ENCODE measurements at regions not wholly inside any gene's neighbourhood (a gene's known extent, or its start where the extent isn't known, plus 50 kb on each side); places are given as distances from the start of the nearest gene placed in this dataset.

GRCh38 chr10:44435196-44435595, 50.3 kb upstream of the CXCL12 start:
- Mint-ChIP-seq H3K27ac (ENCODE audit: unreplicated experiment) (no peak overlapping the region), H3K36me3 (ENCODE audit: insufficient read depth, unreplicated experiment) (no peaks in the 10 kb centered on the region), H3K4me3 (ENCODE audit: low read depth, unreplicated experiment) (no peak overlapping the region), H3K4me1 (ENCODE audit: low read depth, unreplicated experiment) (no peaks in the 10 kb centered on the region), H3K27me3 (ENCODE audit: unreplicated experiment) (peaks cover 20% of the 10 kb centered on the region), H3K9me3 (ENCODE audit: low read depth, unreplicated experiment) (no peaks in the 10 kb centered on the region)
- BruUV-seq (replicated peaks), result no TSS peak
- intact Hi-C loops (cut with micrococcal nuclease; ENCODE audit: unreplicated experiment), result no loop called here
- TF ChIP-seq CTCF (IDR thresholded peaks at IDR 0.05; ENCODE audit: unreplicated experiment), result no peak
- CTCF ChIA-PET, result interaction anchor here (0.9 kb wide), 1 partner anchor 717 kb away, joined by 3 read pairs; no protein-coding TSS in a partner anchor
- DNase-seq, result no peak

GRCh38 chr10:44436240-44436639, 51.3 kb upstream of the CXCL12 start:
- H3K27ac Mint-ChIP-seq (ENCODE audit: unreplicated experiment), result no peak overlapping the region
- no peak for DNase-seq
- CTCF ChIA-PET, result no interaction called here
- TF ChIP-seq CTCF (IDR thresholded peaks at IDR 0.05; ENCODE audit: unreplicated experiment), result no peak
- H3K9me3 Mint-ChIP-seq (ENCODE audit: low read depth, unreplicated experiment), result peaks cover 2% of the 10 kb centered on the region
- H3K4me3 Mint-ChIP-seq (ENCODE audit: low read depth, unreplicated experiment), result no peak overlapping the region
- no peaks in the 10 kb centered on the region for H3K36me3 Mint-ChIP-seq (ENCODE audit: insufficient read depth, unreplicated experiment)
- H3K4me1 Mint-ChIP-seq (ENCODE audit: low read depth, unreplicated experiment), result no peaks in the 10 kb centered on the region
- H3K27me3 Mint-ChIP-seq (ENCODE audit: unreplicated experiment), result peaks cover 20% of the 10 kb centered on the region
- no TSS peak for BruUV-seq (replicated peaks)
- intact Hi-C loops (cut with micrococcal nuclease; ENCODE audit: unreplicated experiment), result no loop called here

GRCh38 chr10:44437840-44438511, 53.1 kb upstream of the CXCL12 start:
- TF ChIP-seq CTCF (IDR thresholded peaks at IDR 0.05; ENCODE audit: unreplicated experiment), result no peak
- H3K27ac Mint-ChIP-seq (ENCODE audit: unreplicated experiment), result no peak overlapping the region
- H3K4me1 Mint-ChIP-seq (ENCODE audit: low read depth, unreplicated experiment), result no peaks in the 10 kb centered on the region
- no peak overlapping the region for H3K4me3 Mint-ChIP-seq (ENCODE audit: low read depth, unreplicated experiment)
- peaks cover 4% of the 10 kb centered on the region for H3K9me3 Mint-ChIP-seq (ENCODE audit: low read depth, unreplicated experiment)
- no peak for DNase-seq
- H3K27me3 Mint-ChIP-seq (ENCODE audit: unreplicated experiment), result peaks cover 20% of the 10 kb centered on the region
- BruUV-seq (replicated peaks), result no TSS peak
- intact Hi-C loops (cut with micrococcal nuclease; ENCODE audit: unreplicated experiment), result no loop called here
- CTCF ChIA-PET, result no interaction called here
- H3K36me3 Mint-ChIP-seq (ENCODE audit: insufficient read depth, unreplicated experiment), result no peaks in the 10 kb centered on the region

GRCh38 chr10:44439239-44439957, 54.5 kb upstream of the CXCL12 start:
- Mint-ChIP-seq H3K4me3 (ENCODE audit: low read depth, unreplicated experiment) (no peak overlapping the region), H3K36me3 (ENCODE audit: insufficient read depth, unreplicated experiment) (no peaks in the 10 kb centered on the region), H3K27ac (ENCODE audit: unreplicated experiment) (no peak overlapping the region), H3K27me3 (ENCODE audit: unreplicated experiment) (peaks cover 20% of the 10 kb centered on the region), H3K4me1 (ENCODE audit: low read depth, unreplicated experiment) (no peaks in the 10 kb centered on the region), H3K9me3 (ENCODE audit: low read depth, unreplicated experiment) (peaks cover 13% of the 10 kb centered on the region)
- TF ChIP-seq CTCF (IDR thresholded peaks at IDR 0.05; ENCODE audit: unreplicated experiment), result no peak
- BruUV-seq (replicated peaks), result no TSS peak
- CTCF ChIA-PET, result no interaction called here
- no peak for DNase-seq
- intact Hi-C loops (cut with micrococcal nuclease; ENCODE audit: unreplicated experiment), result no loop called here

Measured in Calu3 (cell line).